ENCODE measurements at regions not wholly inside any gene's neighbourhood (a gene's known extent, or its start where the extent isn't known, plus 50 kb on each side); places are given as distances from the start of the nearest gene placed in this dataset.

DNA sequence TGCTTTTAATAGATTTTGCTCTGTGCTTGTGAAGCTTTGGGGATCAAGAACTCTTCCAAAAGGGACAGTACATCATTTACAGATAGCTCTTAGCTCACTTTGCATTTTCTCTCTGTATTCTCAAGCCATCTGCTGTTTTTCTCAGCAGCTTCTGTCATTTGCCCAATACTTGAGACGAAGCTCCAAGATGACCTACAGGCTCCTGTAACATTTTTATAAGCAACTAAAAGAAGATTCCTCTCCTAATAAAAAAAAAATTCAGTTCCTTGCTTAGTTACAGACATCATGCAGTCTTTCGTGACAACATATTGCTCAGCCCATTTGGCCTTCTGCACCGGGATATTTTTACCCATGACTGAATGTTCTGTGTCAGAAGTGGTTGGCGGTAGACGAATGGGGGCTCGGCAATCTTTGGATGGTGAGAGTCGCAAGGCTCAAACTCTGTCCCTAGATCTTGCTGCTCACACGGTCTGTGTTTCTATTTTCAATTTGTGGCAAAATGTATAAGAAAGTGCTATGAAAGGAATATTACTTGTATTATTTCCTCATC, 215.6 kb downstream of the FSCB start:
- TF ChIP-seq POLR2A (IDR thresholded peaks at IDR 0.05), result no peak
- TF ChIP-seq CTCF (IDR thresholded peaks at IDR 0.05), result no peak
- no peak for TF ChIP-seq POLR2AphosphoS5 (IDR thresholded peaks at IDR 0.05; ENCODE audit: insufficient read depth in 1 of 2, low read depth in 1 of 2)
